HepG2 (cell line): ENCODE measurements at regions not wholly inside any gene's neighbourhood (a gene's known extent, or its start where the extent isn't known, plus 50 kb on each side); places are given as distances from the start of the nearest gene placed in this dataset.

Source experiments
- ATF4 ChIP-seq, 2 experiments: fragments of 450-650 bp in 1 of 2; sonication (generic) in 1 of 2; formaldehyde crosslinking; IDR thresholded peaks; 2 replicates each; pipeline versions ENCODE4 v1.5.0 to v1.8.0; 2020 to 2022; ENCODE audit warnings: mild to moderate bottlenecking in 1 of 2, missing genetic modification reagents in 1 of 2
- MTERF4 ChIP-seq: sonication (generic); formaldehyde crosslinking; IDR thresholded peaks from 2 replicates; pipeline ENCODE4 v1.8.0; 2023; ENCODE audit warnings: mild to moderate bottlenecking, missing genetic modification reagents
- MYNN ChIP-seq: sonication (generic); formaldehyde crosslinking; IDR thresholded peaks from 2 replicates; pipeline ENCODE4 v1.4.0; 2020; ENCODE audit warnings: mild to moderate bottlenecking, low read depth, missing genetic modification reagents
- REPIN1 ChIP-seq: sonication (generic); formaldehyde crosslinking; IDR thresholded peaks from 2 replicates; pipeline ENCODE4 v1.8.0; 2022; ENCODE audit warnings: missing genetic modification reagents, low read depth, mild to moderate bottlenecking, borderline replicate concordance
- SCMH1 ChIP-seq: sonication (generic); formaldehyde crosslinking; IDR thresholded peaks from 2 replicates; pipeline ENCODE4 v1.9.0; 2021; ENCODE audit warnings: missing genetic modification reagents, mild to moderate bottlenecking, borderline replicate concordance
- TBX3 ChIP-seq: fragments of 450-650 bp; IDR thresholded peaks from 2 replicates; pipeline ENCODE4 v1.6.1; 2017; ENCODE audit warnings: antibody characterized with exemption, mild to moderate bottlenecking, inconsistent platforms, borderline replicate concordance
- ZBTB40 ChIP-seq, 2 experiments: fragments of 450-650 bp in 1 of 2; sonication (generic) in 1 of 2; formaldehyde crosslinking in 1 of 2; IDR thresholded peaks; 2 replicates each; pipeline versions ENCODE4 v1.6.1 to v1.8.0; 2016 to 2022; ENCODE audit warnings: antibody characterized with exemption in 1 of 2, mild to moderate bottlenecking in 1 of 2, missing genetic modification reagents in 1 of 2
- ZNF12 ChIP-seq: sonication (generic); formaldehyde crosslinking; IDR thresholded peaks from 2 replicates; pipeline ENCODE4 v1.5.0; 2020; ENCODE audit warnings: missing genetic modification reagents
- ZNF704 ChIP-seq: sonication (generic); formaldehyde crosslinking; IDR thresholded peaks from 2 replicates; pipeline ENCODE4 v1.8.1; 2023; ENCODE audit warnings: mild to moderate bottlenecking, inconsistent platforms, moderate library complexity, missing genetic modification reagents, borderline replicate concordance
- ZNF841 ChIP-seq: sonication (generic); formaldehyde crosslinking; IDR thresholded peaks from 2 replicates; pipeline ENCODE4 v1.8.1; 2023; ENCODE audit warnings: missing genetic modification reagents, borderline replicate concordance
- ZXDC ChIP-seq: sonication (generic); formaldehyde crosslinking; IDR thresholded peaks from 2 replicates; pipeline ENCODE4 v1.5.0; 2020; ENCODE audit warnings: mild to moderate bottlenecking, missing genetic modification reagents

- TF ChIP-seq MTERF4 (peak; percentile 69; the same call in 1 of the 2 replicates), ZNF12 (peak; percentile 67; the same call in 1 of the 2 replicates), ZBTB40 (IDR thresholded peaks at IDR 0.05) (no peak), ZBTB40 (CRISPR knock-in tag; IDR thresholded peaks at IDR 0.05) (peak; percentile 52), TBX3 (0 out of 2 replicates have a peak, but pooled peaks have one; percentile 7), REPIN1 (CRISPR knock-in tag) (peak; percentile 74; the same call in 1 of the 2 replicates), ZXDC (CRISPR knock-in tag) (peak; percentile 86), MYNN (CRISPR knock-in tag) (no peak; the same call in 1 of the 2 replicates), ZNF841 (CRISPR knock-in tag) (no peak), ATF4 (CRISPR knock-in tag; IDR thresholded peaks at IDR 0.05) (no peak), SCMH1 (no peak), ZNF704 (CRISPR knock-in tag) (no peak)
These were observed 95.1 kb downstream of the ZFP36L2 start (continued) for GRCh38 chr2:43131051-43131889.
